IMR-90 (cell line): ENCODE measurements at regions not wholly inside any gene's neighbourhood (a gene's known extent, or its start where the extent isn't known, plus 50 kb on each side); places are given as distances from the start of the nearest gene placed in this dataset.

Experiments used
- ATAC-seq: fragments of 200-7000 bp; cut with Tn5 transposase; 2 replicates; pipeline ENCODE4 v1.9.1; 2020; ENCODE audit warnings: low read depth, mild to moderate bottlenecking, moderate library complexity
- BruUV-seq: library from RNA; stranded (reverse); fragments of 400-500 nt; replicated peaks from 2 replicates; lab custom pipeline; 2021; lab: Mats Ljungman, UMichigan
- CTCF ChIA-PET: fragments of 300-600 bp; formaldehyde crosslinking; extraction: SDS; loops from one replicate; lab custom pipeline; 2021; ENCODE audit warnings: antibody characterized with exemption; lab: Yijun Ruan, JAX
- POLR2A ChIA-PET: fragments of 300-600 bp; sonication (Branson Sonifier 250); formaldehyde crosslinking; loops from one replicate; lab custom pipeline; 2022; ENCODE audit warnings: antibody characterized with exemption; ENCODE audit not compliant: unreplicated experiment; lab: Charles Lee
- DNase-seq: peaks from one replicate; pipeline ENCODE4 v3.0.0; 2013
- H2AFZ ChIP-seq: replicated peaks from 2 replicates; pipeline ENCODE3; 2013; ENCODE audit warnings: low read length, mild to moderate bottlenecking; ENCODE audit not compliant: poor library complexity
- H2AK5ac ChIP-seq: 2 replicates; pipeline ENCODE4 v1.6.1; 2013; ENCODE audit warnings: low read depth, low read length, inconsistent platforms
- H2AK9ac ChIP-seq: replicated peaks from 2 replicates; pipeline ENCODE3; 2013; ENCODE audit warnings: mild to moderate bottlenecking, low read depth, low read length, moderate library complexity; ENCODE audit not compliant: poor library complexity
- H2BK120ac ChIP-seq: 2 replicates; pipeline ENCODE4 v1.6.1; 2013; ENCODE audit warnings: low read depth, low read length, inconsistent platforms
- H2BK15ac ChIP-seq: 3 replicates; pipeline ENCODE4 v1.6.1; 2013; ENCODE audit warnings: low read depth, low read length, inconsistent platforms
- H2BK20ac ChIP-seq: 2 replicates; pipeline ENCODE4 v1.6.1; 2013; ENCODE audit warnings: low read depth, mild to moderate bottlenecking, inconsistent platforms, low read length, moderate library complexity
- H2BK5ac ChIP-seq: 2 replicates; pipeline ENCODE4 v1.6.1; 2013; ENCODE audit warnings: mild to moderate bottlenecking, low read depth, low read length, inconsistent platforms; ENCODE audit not compliant: poor library complexity, severe bottlenecking
- H3K14ac ChIP-seq: replicated peaks from 2 replicates; pipeline ENCODE4 v1.6.1; 2013; ENCODE audit warnings: low read depth, low read length, inconsistent platforms
- H3K18ac ChIP-seq: 2 replicates; pipeline ENCODE4 v1.6.1; 2013; ENCODE audit warnings: low read depth, low read length, control low read depth
- H3K23ac ChIP-seq: 2 replicates; pipeline ENCODE4 v1.6.1; 2013; ENCODE audit warnings: low read depth, low read length, inconsistent platforms
- H3K27ac ChIP-seq: 2 replicates; pipeline ENCODE4 v1.5.1; 2013; ENCODE audit warnings: mild to moderate bottlenecking, control low read depth, low read length; ENCODE audit not compliant: insufficient read depth
- H3K27me3 ChIP-seq: 2 replicates; pipeline ENCODE4 v1.6.1; 2013; ENCODE audit warnings: low read length; ENCODE audit not compliant: control insufficient read depth, insufficient read depth
- H3K36me3 ChIP-seq: 2 replicates; pipeline ENCODE4 v1.6.1; 2013; ENCODE audit warnings: low read length, mixed read lengths; ENCODE audit not compliant: control insufficient read depth, insufficient read depth
- H3K4ac ChIP-seq: 2 replicates; pipeline ENCODE4 v1.6.1; 2013; ENCODE audit warnings: low read depth, low read length, inconsistent platforms
- H3K4me1 ChIP-seq: 2 replicates; pipeline ENCODE4 v1.6.1; 2013; ENCODE audit warnings: low read length, mixed read lengths; ENCODE audit not compliant: control insufficient read depth, insufficient read depth
- H3K4me2 ChIP-seq: 2 replicates; pipeline ENCODE4 v1.6.1; 2013; ENCODE audit warnings: low read depth, mild to moderate bottlenecking, control low read depth, low read length, moderate library complexity
- H3K4me3 ChIP-seq: 2 replicates; pipeline ENCODE4 v1.5.1; 2013; ENCODE audit warnings: low read depth, mild to moderate bottlenecking, control low read depth, low read length, moderate library complexity; ENCODE audit not compliant: insufficient read depth
- H3K56ac ChIP-seq: 2 replicates; pipeline ENCODE4 v1.6.1; 2013; ENCODE audit warnings: low read length, inconsistent platforms; ENCODE audit not compliant: insufficient read depth; ENCODE audit errors: extremely low read depth
- H3K79me1 ChIP-seq, 2 experiments: 2 replicates each; pipeline ENCODE4 v1.6.1; 2013; ENCODE audit warnings: low read length in 2 of 2, inconsistent platforms in 1 of 2, low read depth in 1 of 2
- H3K9ac ChIP-seq: 2 replicates; pipeline ENCODE4 v1.6.1; 2013; ENCODE audit warnings: low read depth, low read length, control low read depth
- H3K9me1 ChIP-seq: 2 replicates; pipeline ENCODE4 v1.6.1; 2013; ENCODE audit warnings: low read length, inconsistent platforms; ENCODE audit not compliant: insufficient read depth
- H3K9me3 ChIP-seq: 2 replicates; pipeline ENCODE4 v1.6.1; 2013; ENCODE audit warnings: low read length; ENCODE audit not compliant: control insufficient read depth, insufficient read depth
- H4K20me1 ChIP-seq: 2 replicates; pipeline ENCODE4 v1.6.1; 2013; ENCODE audit warnings: low read length, inconsistent platforms; ENCODE audit not compliant: insufficient read depth
- H4K5ac ChIP-seq: 2 replicates; pipeline ENCODE4 v1.6.1; 2013; ENCODE audit warnings: mild to moderate bottlenecking, low read depth, low read length, control low read depth
- H4K8ac ChIP-seq, 2 experiments: 2 replicates each; pipeline ENCODE4 v1.6.1; 2013; ENCODE audit warnings: low read depth in 2 of 2, low read length in 2 of 2, control low read depth in 1 of 2, inconsistent platforms in 1 of 2
- H4K91ac ChIP-seq: 2 replicates; pipeline ENCODE4 v1.6.1; 2013; ENCODE audit warnings: low read depth, low read length, inconsistent platforms; ENCODE audit not compliant: insufficient read depth
- MAZ ChIP-seq: IDR thresholded peaks from 2 replicates; pipeline ENCODE4 v1.6.1; 2012; ENCODE audit warnings: low read depth, mild to moderate bottlenecking, low read length, improper control_type of control experiment, moderate library complexity, borderline replicate concordance
- SMC3 ChIP-seq: fragments of 150-350 bp; IDR thresholded peaks from 2 replicates; pipeline ENCODE4 v1.6.1; 2016; ENCODE audit warnings: low read depth, mild to moderate bottlenecking, antibody characterized with exemption, low read length, moderate library complexity
- WGBS, 2 experiments: methylation state at CpG; one replicate each; pipeline versions ENCODE4 v1.1.5 to v1.1.7; 2013; ENCODE audit warnings: missing lambda C conversion rate in 2 of 2; ENCODE audit not compliant: insufficient read length in 1 of 2; ENCODE audit errors: extremely low coverage in 2 of 2; 5-methylcytosine and 5-hydroxymethylcytosine counted together
- dilution Hi-C: fragments of 300-500 bp; cut with HindIII; formaldehyde crosslinking; loops from one replicate; pipeline ENCODE4 v1.14.3; 2018; ENCODE audit warnings: low sequenced_read_pairs; ENCODE audit not compliant: unreplicated experiment
- in situ Hi-C: fragments of 300-500 bp; cut with MboI; formaldehyde crosslinking; loops from 3 replicates; pipeline ENCODE4 v1.14.3; 2019; ENCODE audit warnings: low sequenced_read_pairs, inconsistent platforms, mixed read lengths
- intact Hi-C: fragments of 100-400 bp; cut with micrococcal nuclease; formaldehyde crosslinking; loops from 2 replicates; pipeline ENCODE4 v1.10.0; 2022

- TF ChIP-seq MAZ = no peak
- TF ChIP-seq SMC3 = no peak
- Histone ChIP-seq H3K18ac (no peak overlapping the region), H3K9me3 (peaks cover 3% of the 10 kb centered on the region; the same call in 1 of the 2 replicates), H3K9ac (no peak overlapping the region), H3K4me3 (no peak overlapping the region), H2AFZ (no peak overlapping the region), H4K5ac (no peak overlapping the region), H4K8ac (no peak overlapping the region), H3K79me1 (no peaks in the 10 kb centered on the region), H3K36me3 (no peaks in the 10 kb centered on the region), H2BK15ac (no peak overlapping the region), H3K27ac (no peak overlapping the region), H3K9me1 (no peaks in the 10 kb centered on the region), H2BK5ac (no peak overlapping the region), H2AK9ac (no peak overlapping the region), H2BK120ac (no peak overlapping the region), H4K20me1 (no peaks in the 10 kb centered on the region), H2AK5ac (no peak overlapping the region), H3K4ac (no peak overlapping the region), H2BK20ac (no peak overlapping the region), H3K14ac (no peak overlapping the region), H3K4me1 (no peaks in the 10 kb centered on the region), H3K56ac (no peak overlapping the region), H3K27me3 (no peaks in the 10 kb centered on the region), H3K4me2 (no peak overlapping the region), H4K91ac (no peak overlapping the region), H3K23ac (no peak overlapping the region)
- ChIA-PET CTCF (no interaction called here), POLR2A (no interaction called here)
- WGBS, 2 experiments = no CpG with 5 or more reads among the region's 1 CpG
- no peak for DNase-seq
- no peak for ATAC-seq
- intact Hi-C loops (no loop called here), in situ Hi-C loops (no loop called here), dilution Hi-C loops (no loop called here)
- BruUV-seq = no TSS peak
Measured at GRCh38 chr7:126370038-126370668, 882.6 kb downstream of the GRM8 start.
